GM23248 (cell line): ENCODE measurements at regions not wholly inside any gene's neighbourhood (a gene's known extent, or its start where the extent isn't known, plus 50 kb on each side); places are given as distances from the start of the nearest gene placed in this dataset.

Experiments
- EZH2 ChIP-seq: fragments of 200-600 bp; sonication (generic); IDR thresholded peaks from 2 replicates; pipeline ENCODE4 v1.6.1; 2018; ENCODE audit warnings: antibody characterized with exemption, mild to moderate bottlenecking; ENCODE audit not compliant: insufficient read depth, poor library complexity, severe bottlenecking
- EZH2phosphoT487 ChIP-seq: fragments of 200-600 bp; sonication (generic); IDR thresholded peaks from 2 replicates; pipeline ENCODE4 v1.6.1; 2018; ENCODE audit warnings: antibody characterized with exemption, moderate library complexity, mild to moderate bottlenecking, low read depth; ENCODE audit not compliant: insufficient read depth

DNA sequence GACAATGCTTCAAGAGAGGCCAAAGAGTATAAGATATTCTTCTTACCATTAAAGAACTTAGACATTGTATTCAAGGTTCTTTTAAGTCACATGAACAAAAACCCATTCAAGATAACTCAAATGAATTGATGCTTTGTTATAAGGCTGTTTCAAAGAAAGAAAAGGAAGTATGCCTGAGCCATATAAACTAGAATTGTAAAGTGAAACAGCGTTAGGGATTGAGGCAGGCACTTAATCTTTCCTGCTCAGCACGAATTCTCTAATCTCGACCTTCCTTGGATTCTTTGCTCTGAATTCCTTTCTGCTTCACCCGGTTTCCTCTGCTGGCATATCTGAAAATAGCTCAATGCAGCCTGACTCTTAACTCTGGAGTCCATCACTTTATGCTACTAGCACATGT lies 595.4 kb downstream of the DIAPH3 start:
- TF ChIP-seq EZH2phosphoT487 (no peak), EZH2 (no peak)
